SJSA1 (cell line): ENCODE measurements at regions not wholly inside any gene's neighbourhood (a gene's known extent, or its start where the extent isn't known, plus 50 kb on each side); places are given as distances from the start of the nearest gene placed in this dataset.
"Not testable (repeated sequence)": the region's sequence is repeated elsewhere in the genome, so short reads cannot be mapped to it uniquely, and the experiment has no call there.

Experiments used
- DNase-seq, 2 experiments: peaks; one replicate each; pipeline ENCODE4 v3.0.0-alpha.2; 2015 to 2020; ENCODE audit warnings: low spot score in 2 of 2, low read depth in 1 of 2
- H3K27ac ChIP-seq: fragments of 250-450 bp; sonication (Bioruptor Pico); 2 replicates; pipeline ENCODE4 v1.5.1; 2020; ENCODE audit warnings: mild to moderate bottlenecking, moderate library complexity
- H3K27me3 ChIP-seq: fragments of 250-450 bp; sonication (Bioruptor Pico); replicated peaks from 2 replicates; pipeline ENCODE4 v1.5.1; 2020; ENCODE audit warnings: mild to moderate bottlenecking, moderate library complexity
- H3K36me3 ChIP-seq: fragments of 250-450 bp; sonication (Bioruptor Pico); 2 replicates; pipeline ENCODE4 v1.5.1; 2020; ENCODE audit warnings: mild to moderate bottlenecking
- H3K4me1 ChIP-seq: fragments of 250-450 bp; sonication (Bioruptor Pico); replicated peaks from 2 replicates; pipeline ENCODE4 v1.6.1; 2021; ENCODE audit warnings: mild to moderate bottlenecking
- H3K4me3 ChIP-seq: fragments of 250-450 bp; sonication (Bioruptor Pico); 2 replicates; pipeline ENCODE4 v1.5.1; 2020; ENCODE audit warnings: mild to moderate bottlenecking
- H3K9me3 ChIP-seq: fragments of 250-450 bp; sonication (Bioruptor Pico); replicated peaks from 2 replicates; pipeline ENCODE4 v1.5.1; 2020; ENCODE audit warnings: mild to moderate bottlenecking

DNA sequence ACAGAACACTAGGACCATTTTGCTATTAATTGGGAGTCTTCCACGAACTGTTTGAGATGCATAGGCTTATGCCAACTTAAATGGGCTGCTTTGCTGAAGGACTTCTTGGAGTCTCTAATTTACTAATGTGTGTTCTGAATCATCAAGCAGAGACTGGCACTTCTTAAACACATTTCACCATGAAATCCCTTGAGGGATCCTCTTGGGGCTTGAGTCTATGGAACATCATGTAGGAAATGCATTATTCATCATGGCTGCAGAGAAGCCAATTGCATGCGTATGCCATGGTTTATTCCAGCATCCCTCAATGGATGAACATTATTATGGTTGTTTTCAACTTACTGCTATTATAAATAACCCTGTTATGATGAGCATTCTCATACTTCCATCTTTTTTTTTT is 73.4 kb downstream of the FGD2 start:
- Histone ChIP-seq H3K4me3 (no peak overlapping the region), H3K36me3 (no peaks in the 10 kb centered on the region), H3K27ac (no peak overlapping the region), H3K27me3 (no peaks in the 10 kb centered on the region), H3K4me1 (peaks cover 20% of the 10 kb centered on the region), H3K9me3 (no peaks in the 10 kb centered on the region)
- no peak for DNase-seq

DNA sequence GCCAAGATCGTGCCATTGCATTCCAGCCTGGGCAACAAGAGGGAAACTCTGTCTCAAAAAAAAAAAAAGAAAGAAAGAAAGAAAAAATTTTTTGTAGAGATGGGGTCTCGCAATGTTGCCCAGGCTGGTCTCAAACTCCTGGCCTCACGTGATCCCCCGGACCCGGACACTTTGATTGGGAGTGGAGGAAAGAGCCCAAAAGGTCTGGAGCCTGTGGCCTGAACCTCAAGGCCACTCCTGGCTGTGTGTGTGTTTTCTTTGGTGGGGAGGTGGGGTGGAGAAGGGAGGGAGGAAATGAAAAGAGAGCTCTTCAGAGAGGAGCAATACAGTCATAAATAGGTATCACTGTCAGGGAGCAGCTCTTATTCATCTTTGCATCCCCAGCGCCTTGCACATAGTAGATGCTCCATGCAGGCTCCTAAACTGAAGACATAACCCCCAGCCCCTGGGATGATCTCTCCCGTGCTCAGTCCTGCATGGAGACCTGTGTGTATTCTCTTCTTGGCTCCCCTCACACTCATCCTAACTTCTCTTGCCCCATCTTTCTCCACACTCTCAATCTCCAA is 75.7 kb downstream of the FGD2 start:
- H3K4me1 ChIP-seq, result peaks cover 20% of the 10 kb centered on the region
- no peak for DNase-seq
- no peaks in the 10 kb centered on the region; the same call in 1 of the 2 replicates for H3K9me3 ChIP-seq
- no peak overlapping the region for H3K27ac ChIP-seq
- H3K4me3 ChIP-seq, result no peak overlapping the region
- no peaks in the 10 kb centered on the region for H3K36me3 ChIP-seq
- no peaks in the 10 kb centered on the region for H3K27me3 ChIP-seq

DNA sequence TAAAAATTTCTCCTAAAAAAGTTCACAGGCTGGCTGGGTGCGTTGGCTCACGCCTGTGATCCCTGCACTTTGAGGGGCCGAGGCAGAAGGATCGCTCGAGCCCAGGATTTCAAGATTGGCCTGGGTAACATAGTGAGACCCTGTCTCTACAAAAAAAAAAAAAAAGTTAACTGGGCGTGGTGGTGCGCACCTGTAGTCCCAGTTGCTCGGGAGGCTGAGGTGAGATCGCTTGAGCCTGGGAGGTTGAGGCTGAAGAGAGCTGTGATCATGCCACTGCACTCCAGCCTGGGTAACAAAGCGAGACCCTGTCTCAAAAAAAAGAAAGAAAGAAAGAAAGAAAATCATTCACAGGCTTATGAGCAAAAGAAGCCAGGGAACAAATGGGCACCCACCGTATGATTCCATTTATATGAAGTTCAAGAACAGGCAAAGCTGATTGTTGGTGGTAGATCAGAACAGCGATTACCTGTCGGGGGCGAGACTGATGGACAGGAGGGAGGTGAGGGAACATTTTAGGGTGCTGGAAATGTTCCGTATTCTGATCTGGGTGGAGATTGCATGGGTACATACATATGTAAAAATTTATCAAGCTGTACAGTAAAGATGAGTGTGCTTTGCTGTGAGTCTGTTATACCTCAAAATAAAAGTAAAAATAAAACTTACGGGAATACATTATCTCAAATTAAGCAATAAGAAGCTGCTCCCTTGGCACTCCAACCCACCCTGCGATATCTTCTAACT is 77.1 kb downstream of the FGD2 start:
- Histone ChIP-seq H3K27ac (no peak overlapping the region), H3K36me3 (no peaks in the 10 kb centered on the region), H3K9me3 (no peaks in the 10 kb centered on the region; the same call in 1 of the 2 replicates), H3K27me3 (no peaks in the 10 kb centered on the region), H3K4me1 (peaks cover 18% of the 10 kb centered on the region), H3K4me3 (no peak overlapping the region)
- no peak for DNase-seq

DNA sequence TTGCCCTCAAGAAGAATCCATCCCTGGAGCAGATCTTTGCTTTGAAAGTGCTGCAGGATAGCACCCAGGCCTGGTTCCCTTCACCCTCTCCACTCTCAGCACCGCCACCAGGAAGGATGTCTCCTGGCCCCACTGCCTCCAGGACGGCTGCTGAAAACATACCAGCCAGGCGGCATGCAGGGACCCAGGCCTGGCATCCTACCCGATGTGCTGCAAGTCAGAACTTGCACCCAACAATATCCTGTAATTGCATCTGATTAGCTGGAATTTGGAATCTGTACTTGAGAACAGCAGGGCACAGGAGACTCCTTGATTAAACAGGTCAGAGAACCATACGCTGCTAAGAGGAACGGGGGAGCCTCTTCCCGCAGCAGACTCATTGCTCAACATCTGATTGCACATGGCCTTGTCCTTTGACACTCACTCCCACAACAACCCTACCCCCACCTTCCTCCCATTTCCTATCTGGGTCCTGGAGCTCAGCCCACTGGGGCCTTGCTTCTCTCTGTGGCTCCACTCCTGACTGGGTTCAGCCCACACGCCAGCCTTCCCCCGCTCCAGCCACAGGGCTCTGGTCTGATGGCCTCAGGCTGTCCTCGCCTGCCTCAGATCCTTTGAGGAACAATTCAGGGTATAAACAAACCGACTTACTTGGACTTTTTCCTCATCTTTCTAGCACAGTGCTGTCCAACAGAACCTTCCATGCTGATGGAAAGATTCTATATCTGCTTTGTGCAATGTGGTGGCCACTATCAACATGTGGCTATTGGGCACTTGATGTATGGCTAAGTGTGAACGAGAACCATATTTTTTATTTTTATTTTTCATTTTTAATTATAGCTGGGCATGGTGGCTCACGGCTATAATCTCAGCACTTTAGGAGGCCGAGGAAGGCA is 78.0 kb downstream of the FGD2 start:
- Histone ChIP-seq H3K27me3 (no peaks in the 10 kb centered on the region), H3K27ac (no peak overlapping the region), H3K4me3 (no peak overlapping the region), H3K9me3 (no peaks in the 10 kb centered on the region; the same call in 1 of the 2 replicates), H3K36me3 (no peaks in the 10 kb centered on the region), H3K4me1 (peaks cover 8% of the 10 kb centered on the region)
- no peak for DNase-seq

- not testable (repeated sequence) for DNase-seq, H3K36me3 ChIP-seq, H3K27me3 ChIP-seq, H3K9me3 ChIP-seq, H3K4me1 ChIP-seq, H3K4me3 ChIP-seq, H3K27ac ChIP-seq
Observed at GRCh38 chr6:37084665-37085064, 79.2 kb downstream of the FGD2 start.

DNA sequence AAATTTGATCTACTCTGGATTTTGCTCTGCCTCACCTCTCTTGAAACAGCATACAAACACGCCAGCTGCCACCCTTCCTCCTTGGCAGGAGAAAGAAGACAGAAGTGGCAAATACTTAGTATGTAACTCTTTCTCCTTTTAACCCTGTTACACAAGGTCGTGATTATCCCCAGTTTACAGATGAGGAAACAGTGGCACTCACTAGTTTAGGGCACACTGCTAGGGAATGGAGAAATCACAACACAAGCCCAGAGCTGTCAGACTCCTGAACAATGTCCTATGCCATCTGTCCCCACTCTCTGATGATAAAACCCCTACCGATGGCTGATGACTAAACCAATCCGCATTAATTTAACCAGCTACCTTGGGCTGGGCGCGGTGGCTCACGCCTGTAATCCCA is 79.7 kb downstream of the FGD2 start:
- Histone ChIP-seq H3K4me3 (no peak overlapping the region), H3K27me3 (no peaks in the 10 kb centered on the region), H3K36me3 (no peaks in the 10 kb centered on the region), H3K27ac (no peak overlapping the region), H3K9me3 (no peaks in the 10 kb centered on the region; the same call in 1 of the 2 replicates), H3K4me1 (no peaks in the 10 kb centered on the region)
- no peak for DNase-seq

DNA sequence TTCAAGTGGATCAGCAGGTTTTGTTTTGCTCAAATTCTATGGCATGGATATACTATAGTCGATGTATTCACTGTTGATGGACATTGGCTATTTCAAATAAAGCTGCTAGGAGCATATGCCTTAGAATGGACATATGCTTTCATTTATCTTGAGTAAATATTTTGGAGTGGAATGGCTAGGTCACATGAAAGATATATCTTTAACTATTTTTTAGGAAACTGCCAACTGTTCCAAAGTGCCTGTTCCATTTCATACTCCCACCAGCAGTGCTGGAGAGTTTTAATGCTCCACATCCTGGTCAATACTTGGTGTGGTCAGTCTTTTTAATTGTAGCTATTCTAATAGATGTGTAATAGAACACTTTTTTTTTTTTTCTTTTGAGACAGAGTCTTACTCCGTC is 81.1 kb upstream of the PIM1 start:
- no peak for DNase-seq
- H3K4me3 ChIP-seq, result no peak overlapping the region
- no peaks in the 10 kb centered on the region for H3K36me3 ChIP-seq
- H3K9me3 ChIP-seq, result no peaks in the 10 kb centered on the region; the same call in 1 of the 2 replicates
- no peaks in the 10 kb centered on the region for H3K27me3 ChIP-seq
- H3K27ac ChIP-seq, result no peak overlapping the region
- 0 out of 2 replicates have a peak, but pooled peaks cover 5% of the 10 kb centered on the region for H3K4me1 ChIP-seq

- H3K9me3 ChIP-seq, result no peaks in the 10 kb centered on the region
- no peak overlapping the region for H3K4me3 ChIP-seq
- H3K4me1 ChIP-seq, result 0 out of 2 replicates have a peak, but pooled peaks cover 5% of the 10 kb centered on the region
- no peak overlapping the region for H3K27ac ChIP-seq
- no peak for DNase-seq
- no peaks in the 10 kb centered on the region for H3K27me3 ChIP-seq
- no peaks in the 10 kb centered on the region for H3K36me3 ChIP-seq
Observed at GRCh38 chr6:37089783-37090182, 80.2 kb upstream of the PIM1 start.

DNA sequence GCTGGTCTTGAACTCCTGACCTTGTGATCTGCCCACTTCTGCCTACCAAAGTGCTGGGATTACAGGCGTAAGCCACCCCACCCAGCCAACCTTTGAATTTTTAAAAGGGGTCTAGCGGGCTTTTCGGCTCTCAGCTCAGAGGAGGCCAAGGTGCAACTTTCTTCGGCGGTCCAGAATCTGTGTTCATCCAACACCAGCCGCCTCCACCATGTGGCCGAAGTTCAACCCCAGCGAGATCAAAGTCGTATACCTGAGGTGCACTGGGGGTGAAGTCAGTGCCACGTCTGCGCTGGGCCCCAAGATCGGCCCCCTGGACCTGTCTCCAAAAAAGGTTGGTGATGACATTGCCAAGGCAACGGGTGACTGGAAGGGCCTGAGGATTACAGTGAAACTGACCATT is 78.8 kb upstream of the PIM1 start:
- DNase-seq, H3K9me3 ChIP-seq, H3K4me1 ChIP-seq, H3K4me3 ChIP-seq, H3K27me3 ChIP-seq, H3K27ac ChIP-seq, H3K36me3 ChIP-seq: not testable (repeated sequence)

GRCh38 chr6:37091586-37091985 is 78.4 kb upstream of the PIM1 start:
- H3K36me3 ChIP-seq, H3K27ac ChIP-seq, H3K4me1 ChIP-seq, H3K27me3 ChIP-seq, H3K9me3 ChIP-seq, H3K4me3 ChIP-seq: not testable (repeated sequence)
- DNase-seq, result peak in 1 of 2 experiments; percentile 49

DNA sequence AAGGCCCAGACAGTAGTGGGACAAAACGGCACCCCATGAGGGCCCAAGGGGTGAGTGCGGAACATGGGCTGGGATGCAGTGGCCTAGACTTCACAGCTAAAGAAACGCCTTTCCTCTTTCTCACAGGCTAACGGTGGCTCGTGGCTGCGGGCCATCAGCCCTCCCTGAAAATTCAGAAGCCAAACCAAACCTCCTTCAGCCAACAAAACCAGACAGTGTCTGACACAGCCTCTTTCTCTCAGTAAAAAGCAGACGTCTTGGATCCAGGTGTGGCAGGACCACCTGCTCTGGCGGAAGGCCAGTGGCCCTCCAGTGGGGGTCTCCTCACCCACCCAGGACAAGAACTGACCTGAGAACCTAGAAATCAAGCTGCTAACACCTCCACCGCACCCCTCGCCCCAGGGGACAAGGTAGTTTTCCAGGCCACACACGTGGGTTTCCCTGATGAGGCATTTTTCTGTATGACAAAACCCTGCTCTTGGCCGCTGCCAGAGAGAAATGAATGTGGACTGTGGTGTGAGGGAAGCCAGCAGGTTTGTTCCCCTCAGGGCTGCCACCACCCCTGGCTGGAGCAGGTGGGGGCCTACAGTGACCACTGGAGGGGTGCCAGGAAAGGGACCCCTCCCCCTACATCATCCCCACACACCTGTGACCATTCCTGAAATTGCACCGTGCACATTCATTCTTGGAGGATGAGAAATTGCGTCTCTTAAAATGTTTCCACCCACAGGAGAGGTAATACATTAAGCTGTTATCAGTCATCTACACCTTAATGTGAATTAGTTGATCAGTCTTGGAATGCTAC is 76.8 kb upstream of the PIM1 start:
- no peak overlapping the region for H3K4me3 ChIP-seq
- no peak for DNase-seq

DNA sequence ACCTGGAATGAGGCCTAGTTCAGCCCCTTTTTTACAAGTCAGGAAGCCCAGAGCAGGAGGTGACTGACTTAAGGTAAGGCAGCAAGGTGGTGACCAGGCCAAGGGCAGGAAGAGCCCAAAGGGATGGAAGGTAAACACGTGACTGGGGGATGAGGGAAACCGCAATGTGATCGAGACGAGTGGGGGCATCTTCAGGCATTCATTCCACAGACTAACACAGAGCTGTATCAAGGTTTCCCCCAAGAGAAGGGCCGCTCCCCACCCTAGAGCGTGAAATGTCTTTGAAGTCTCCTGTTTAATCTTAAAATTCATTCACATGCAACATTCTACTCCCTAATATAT is 76.3 kb upstream of the PIM1 start:
- H3K4me3 ChIP-seq, result no peak overlapping the region
- no peaks in the 10 kb centered on the region for H3K36me3 ChIP-seq
- no peaks in the 10 kb centered on the region for H3K9me3 ChIP-seq
- no peak overlapping the region for H3K27ac ChIP-seq
- H3K4me1 ChIP-seq, result 0 out of 2 replicates have a peak, but pooled peaks cover 5% of the 10 kb centered on the region
- H3K27me3 ChIP-seq, result no peaks in the 10 kb centered on the region
- no peak for DNase-seq

More for the DNA sequence above, 76.8 kb upstream of the PIM1 start:
- Histone ChIP-seq H3K9me3 (no peaks in the 10 kb centered on the region), H3K36me3 (no peaks in the 10 kb centered on the region), H3K27me3 (no peaks in the 10 kb centered on the region), H3K4me1 (0 out of 2 replicates have a peak, but pooled peaks cover 5% of the 10 kb centered on the region), H3K27ac (no peak overlapping the region)

DNA sequence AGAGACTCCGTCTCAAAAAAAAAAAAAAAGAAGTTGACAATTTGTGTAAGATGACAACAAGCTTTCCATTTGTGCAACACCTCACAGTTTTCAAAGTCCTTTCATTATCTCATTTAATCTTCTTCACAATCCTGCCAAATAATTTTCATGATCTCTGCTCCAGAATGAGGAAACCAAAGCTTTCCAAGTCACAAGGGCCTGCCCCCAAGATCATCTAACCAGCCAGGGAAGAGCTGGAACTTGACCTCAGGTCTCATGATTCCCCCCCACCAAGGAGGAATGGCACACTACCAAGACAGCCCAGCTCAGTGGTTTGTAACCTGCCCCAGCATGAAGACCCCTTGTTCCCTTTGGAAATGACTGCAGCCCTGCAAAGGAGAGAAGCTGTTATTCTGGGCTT is 74.0 kb upstream of the PIM1 start:
- Histone ChIP-seq H3K4me1 (0 out of 2 replicates have a peak, but pooled peaks cover 5% of the 10 kb centered on the region), H3K36me3 (no peaks in the 10 kb centered on the region)

More for the DNA sequence above, 74.0 kb upstream of the PIM1 start:
- Histone ChIP-seq H3K9me3 (no peaks in the 10 kb centered on the region), H3K27ac (no peak overlapping the region), H3K27me3 (no peaks in the 10 kb centered on the region), H3K4me3 (no peak overlapping the region)
- no peak for DNase-seq
